Uterus (tissue), 3 donors: ENCODE measurements at regions not wholly inside any gene's neighbourhood (a gene's known extent, or its start where the extent isn't known, plus 50 kb on each side); places are given as distances from the start of the nearest gene placed in this dataset.

Source experiments
- DNase-seq, 2 donors: peaks; one replicate each; pipeline ENCODE4 v3.0.0-alpha.2; 2019 to 2020
- H3K27ac ChIP-seq, 2 donors: fragments of 200-600 bp; sonication (generic); 1 replicate in 1 of 2; 2 replicates in 1 of 2; pipeline ENCODE4 v1.5.1; 2016 to 2018
- H3K27me3 ChIP-seq, 2 donors: fragments of 200-600 bp; sonication (generic); one replicate each; pipeline ENCODE4 v1.5.1; 2018 to 2019; ENCODE audit warnings: control low read depth in 1 of 2
- H3K36me3 ChIP-seq, 2 donors: fragments of 200-600 bp; sonication (generic); one replicate each; pipeline ENCODE4 v1.5.1; 2019; ENCODE audit warnings: control low read depth in 1 of 2
- H3K4me1 ChIP-seq, 2 donors: fragments of 200-600 bp; sonication (generic); one replicate each; pipeline ENCODE4 v1.5.1; 2018 to 2019; ENCODE audit warnings: control low read depth in 1 of 2
- H3K4me3 ChIP-seq, 2 donors: fragments of 200-600 bp; sonication (generic); 1 replicate in 1 of 2; 2 replicates in 1 of 2; pipeline ENCODE4 v1.5.1; 2018 to 2019; ENCODE audit warnings: mild to moderate bottlenecking in 1 of 2
- H3K9me3 ChIP-seq, 2 donors: fragments of 200-600 bp; sonication (generic); one replicate each; pipeline ENCODE4 v1.5.1; 2019; ENCODE audit warnings: control low read depth in 1 of 2
- CTCF ChIP-seq, 4 experiments: fragments of 200-600 bp in 2 of 4; fragments of 450-650 bp in 2 of 4; sonication (generic) in 2 of 4; IDR thresholded peaks; one replicate each; pipeline ENCODE4 v1.5.1; 2016 to 2019; ENCODE audit warnings: antibody characterized with exemption in 4 of 4, mild to moderate bottlenecking in 2 of 4, moderate library complexity in 1 of 4
- POLR2A ChIP-seq, 2 donors: fragments of 450-650 bp; IDR thresholded peaks; one replicate each; pipeline ENCODE4 v1.6.1; 2016; ENCODE audit warnings: antibody characterized with exemption in 2 of 2, mild to moderate bottlenecking in 1 of 2, moderate library complexity in 1 of 2
- intact Hi-C: fragments of 100-400 bp; cut with DNase I; formaldehyde crosslinking; loops from one replicate; pipeline ENCODE4 v1.15.1; 2023; ENCODE audit warnings: low total_unique reads
- donor health status: DM: yes; HTN: yes; CAD: no.

- peaks cover 0 to 3% of the 10 kb centered on the region in 2 donors for H3K9me3 ChIP-seq
- H3K4me1 ChIP-seq: no peaks in the 10 kb centered on the region
- no peak overlapping the region for H3K4me3 ChIP-seq
- no peak for DNase-seq
- H3K36me3 ChIP-seq: no peaks in the 10 kb centered on the region
- H3K27me3 ChIP-seq: no peaks in the 10 kb centered on the region
- intact Hi-C loops: no loop called here
- no peak for TF ChIP-seq POLR2A (IDR thresholded peaks at IDR 0.05)
- TF ChIP-seq CTCF (IDR thresholded peaks at IDR 0.05): no peak
- no peak overlapping the region for H3K27ac ChIP-seq
Measured at GRCh38 chr11:80587906-80588305, 1147.1 kb upstream of the TENM4 start.

- Histone ChIP-seq H3K4me1 (no peaks in the 10 kb centered on the region), H3K36me3 (no peaks in the 10 kb centered on the region), H3K4me3 (no peak overlapping the region), H3K27ac (no peak overlapping the region), H3K9me3 (peaks cover 0 to 3% of the 10 kb centered on the region in 2 donors), H3K27me3 (no peaks in the 10 kb centered on the region)
- intact Hi-C loops: no loop called here
- no peak for DNase-seq
- TF ChIP-seq POLR2A (IDR thresholded peaks at IDR 0.05): no peak
- TF ChIP-seq CTCF (IDR thresholded peaks at IDR 0.05): no peak
Measured at GRCh38 chr11:80586464-80586863, 1145.6 kb upstream of the TENM4 start.

GRCh38 chr11:80584661-80585060, 1143.8 kb upstream of the TENM4 start:
- H3K4me3 ChIP-seq: no peak overlapping the region
- intact Hi-C loops: no loop called here
- TF ChIP-seq POLR2A (IDR thresholded peaks at IDR 0.05) (no peak), CTCF (IDR thresholded peaks at IDR 0.05) (no peak)
- H3K9me3 ChIP-seq: peaks cover 0 to 3% of the 10 kb centered on the region in 2 donors
- no peaks in the 10 kb centered on the region for H3K4me1 ChIP-seq
- no peak for DNase-seq
- no peak overlapping the region for H3K27ac ChIP-seq
- H3K36me3 ChIP-seq: no peaks in the 10 kb centered on the region
- H3K27me3 ChIP-seq: no peaks in the 10 kb centered on the region

- H3K36me3 ChIP-seq: no peaks in the 10 kb centered on the region
- no peak for DNase-seq
- no peak overlapping the region for H3K27ac ChIP-seq
- H3K4me1 ChIP-seq: no peaks in the 10 kb centered on the region
- TF ChIP-seq CTCF (IDR thresholded peaks at IDR 0.05) (no peak), POLR2A (IDR thresholded peaks at IDR 0.05) (no peak)
- H3K4me3 ChIP-seq: no peak overlapping the region
- no peaks in the 10 kb centered on the region for H3K9me3 ChIP-seq
- intact Hi-C loops: no loop called here
- no peaks in the 10 kb centered on the region for H3K27me3 ChIP-seq
Measured at GRCh38 chr11:80569832-80570231, 1129.0 kb upstream of the TENM4 start.

GRCh38 chr11:80565231-80565630, 1124.4 kb upstream of the TENM4 start:
- H3K4me1 ChIP-seq: no peaks in the 10 kb centered on the region
- TF ChIP-seq CTCF (IDR thresholded peaks at IDR 0.05) (no peak), POLR2A (IDR thresholded peaks at IDR 0.05) (no peak)
- no peak overlapping the region for H3K4me3 ChIP-seq
- intact Hi-C loops: no loop called here
- no peaks in the 10 kb centered on the region for H3K9me3 ChIP-seq
- no peaks in the 10 kb centered on the region for H3K27me3 ChIP-seq
- no peak overlapping the region for H3K27ac ChIP-seq
- no peaks in the 10 kb centered on the region for H3K36me3 ChIP-seq
- no peak for DNase-seq
